ENCODE measurements at regions not wholly inside any gene's neighbourhood (a gene's known extent, or its start where the extent isn't known, plus 50 kb on each side); places are given as distances from the start of the nearest gene placed in this dataset.

GRCh38 chr6:15108383-15108715 lies 137.5 kb upstream of the JARID2 start:
- no peaks in the 10 kb centered on the region; the same call in 1 of the 2 replicates for H3K4me1 ChIP-seq (ENCODE audit: insufficient read depth)
- no peaks in the 10 kb centered on the region for H4K20me1 ChIP-seq (replicated peaks; ENCODE audit: insufficient read depth)
- peaks cover 3% of the 10 kb centered on the region for H3K27me3 Mint-ChIP-seq (ENCODE audit: insufficient read depth, low read depth, poor library complexity)
- ATAC-seq: no peak
- H3K4me1 Mint-ChIP-seq: peaks cover 9% of the 10 kb centered on the region
- no peak overlapping the region for H3K27ac Mint-ChIP-seq
- TF ChIP-seq STAT1 (IDR thresholded peaks at IDR 0.05; ENCODE audit: unreplicated experiment): no peak
- TF ChIP-seq ZNF462 (CRISPR knock-in tag; IDR thresholded peaks at IDR 0.05): no peak
- TF ChIP-seq CREB1 (CRISPR knock-in tag; IDR thresholded peaks at IDR 0.05; ENCODE audit: low read depth): no peak
- TF ChIP-seq ETS1 (IDR thresholded peaks at IDR 0.05): no peak
- no peak for TF ChIP-seq ZNF114 (CRISPR knock-in tag; IDR thresholded peaks at IDR 0.05)
- TF ChIP-seq REST (IDR thresholded peaks at IDR 0.05; ENCODE audit: unreplicated experiment): no peak
- no peak for TF ChIP-seq POLR2AphosphoS5 (IDR thresholded peaks at IDR 0.05; ENCODE audit: low read depth)
- no peak for TF ChIP-seq NANOG (IDR thresholded peaks at IDR 0.05; ENCODE audit: borderline replicate concordance)
- no peak for TF ChIP-seq EZH2 (IDR thresholded peaks at IDR 0.05; ENCODE audit: low read depth, unreplicated experiment)
- no peak for TF ChIP-seq JUNB (IDR thresholded peaks at IDR 0.05; ENCODE audit: unreplicated experiment)
- TF ChIP-seq EZH2phosphoT487 (IDR thresholded peaks at IDR 0.05; ENCODE audit: unreplicated experiment): no peak
- no peak for TF ChIP-seq ZNF331 (CRISPR knock-in tag; IDR thresholded peaks at IDR 0.05; ENCODE audit: low read depth)
- TF ChIP-seq CTCF (conservative IDR thresholded peaks at IDR 0.05; ENCODE audit: low read depth in 2 of 2): no peak
- H3K36me3 Mint-ChIP-seq (ENCODE audit: low read depth): no peaks in the 10 kb centered on the region
- no peaks in the 10 kb centered on the region for H3K36me3 ChIP-seq (ENCODE audit: insufficient read depth)
- no peak overlapping the region for H3K4me3 ChIP-seq
- no peaks in the 10 kb centered on the region for H3K27me3 ChIP-seq (ENCODE audit: insufficient read depth)
- H3F3A ChIP-seq (replicated peaks; ENCODE audit: low read depth): no peaks in the 10 kb centered on the region
- H3K27ac ChIP-seq (ENCODE audit: low read depth): no peak overlapping the region
- H3K4me2 ChIP-seq: no peak overlapping the region
- peaks cover 4% of the 10 kb centered on the region; the same call in 1 of the 3 replicates for H3K9me3 Mint-ChIP-seq
- H3K4me3 Mint-ChIP-seq: no peak overlapping the region
- H3K9me2 ChIP-seq (ENCODE audit: insufficient read depth): 0 out of 2 replicates have a peak, but pooled peaks cover 5% of the 10 kb centered on the region
- H2AFZ ChIP-seq: peak overlapping the region; percentile 88; the same call in 1 of the 2 replicates
- H3K79me2 ChIP-seq (replicated peaks; ENCODE audit: insufficient read depth): no peaks in the 10 kb centered on the region
- DNase-seq (ENCODE audit: low spot score): no peak
